ENCODE measurements at regions not wholly inside any gene's neighbourhood (a gene's known extent, or its start where the extent isn't known, plus 50 kb on each side); places are given as distances from the start of the nearest gene placed in this dataset.
"Not testable (repeated sequence)": the region's sequence is repeated elsewhere in the genome, so short reads cannot be mapped to it uniquely, and the experiment has no call there.

DNA sequence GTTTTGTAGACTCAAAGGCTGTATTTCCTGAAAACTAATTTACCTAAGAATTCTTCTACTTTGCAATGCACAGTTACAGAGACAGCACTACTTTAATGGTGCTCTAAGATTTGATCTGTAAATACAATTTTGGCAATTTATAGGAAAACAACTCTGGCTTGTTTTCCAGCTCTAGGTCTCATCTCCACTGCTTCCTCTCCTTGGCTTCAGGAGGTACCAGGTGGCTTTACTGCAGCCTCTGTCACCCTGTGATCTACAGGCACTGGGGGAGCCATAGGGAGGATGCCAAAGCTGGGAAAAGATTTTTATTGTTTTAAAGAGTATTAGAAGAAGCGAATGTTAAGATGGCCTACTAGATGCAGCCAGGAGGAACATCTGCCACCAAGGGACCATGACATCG is 1563.6 kb downstream of the OLFM4 start:
- Histone ChIP-seq H3K27ac (no peak overlapping the region), H3K9me3 (ENCODE audit: low read depth, low read length) (no peaks in the 10 kb centered on the region), H3K36me3 (ENCODE audit: insufficient read depth, low read length) (no peaks in the 10 kb centered on the region), H3K4me3 (no peak overlapping the region), H3K9ac (ENCODE audit: insufficient read length) (no peak overlapping the region)
- no peak for DNase-seq (ENCODE audit: low read depth, low spot score)
- TF ChIP-seq EZH2 (IDR thresholded peaks at IDR 0.05) (no peak), POLR2AphosphoS5 (IDR thresholded peaks at IDR 0.05; ENCODE audit: borderline replicate concordance, low read depth, low read length) (no peak), FOXP2 (optimal IDR thresholded peaks at IDR 0.05; ENCODE audit: control extremely low read depth, extremely low read length, insufficient read depth) (no peak)

DNA sequence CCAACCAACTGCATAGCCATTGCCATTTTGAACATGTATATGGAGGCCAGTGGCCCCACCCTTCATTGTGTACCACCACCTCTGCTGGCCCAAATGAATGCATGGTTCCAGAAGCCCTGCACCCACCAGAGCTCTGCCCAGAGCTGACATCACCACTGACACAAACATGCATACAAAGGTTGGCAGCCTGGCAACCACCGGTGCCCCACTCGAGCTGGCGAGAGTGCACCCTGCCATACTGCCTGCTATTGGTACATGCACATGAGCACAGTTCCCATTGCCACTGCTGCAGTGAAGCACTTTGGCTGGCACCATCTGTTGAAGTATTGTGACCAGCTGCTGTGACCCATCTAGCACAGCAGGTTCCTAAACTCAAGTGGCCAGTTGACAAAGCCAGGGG is 1564.9 kb downstream of the OLFM4 start:
- no peak overlapping the region for H3K4me3 ChIP-seq
- no peak overlapping the region for H3K27ac ChIP-seq
- H3K9ac ChIP-seq (ENCODE audit: insufficient read length) = no peak overlapping the region
- no peaks in the 10 kb centered on the region for H3K9me3 ChIP-seq (ENCODE audit: low read depth, low read length)
- H3K36me3 ChIP-seq (ENCODE audit: insufficient read depth, low read length) = no peaks in the 10 kb centered on the region
- DNase-seq (ENCODE audit: low read depth, low spot score) = no peak
- TF ChIP-seq EZH2 (IDR thresholded peaks at IDR 0.05) (no peak), POLR2AphosphoS5 (IDR thresholded peaks at IDR 0.05; ENCODE audit: borderline replicate concordance, low read depth, low read length) (no peak), FOXP2 (optimal IDR thresholded peaks at IDR 0.05; ENCODE audit: control extremely low read depth, extremely low read length, insufficient read depth) (no peak)

DNA sequence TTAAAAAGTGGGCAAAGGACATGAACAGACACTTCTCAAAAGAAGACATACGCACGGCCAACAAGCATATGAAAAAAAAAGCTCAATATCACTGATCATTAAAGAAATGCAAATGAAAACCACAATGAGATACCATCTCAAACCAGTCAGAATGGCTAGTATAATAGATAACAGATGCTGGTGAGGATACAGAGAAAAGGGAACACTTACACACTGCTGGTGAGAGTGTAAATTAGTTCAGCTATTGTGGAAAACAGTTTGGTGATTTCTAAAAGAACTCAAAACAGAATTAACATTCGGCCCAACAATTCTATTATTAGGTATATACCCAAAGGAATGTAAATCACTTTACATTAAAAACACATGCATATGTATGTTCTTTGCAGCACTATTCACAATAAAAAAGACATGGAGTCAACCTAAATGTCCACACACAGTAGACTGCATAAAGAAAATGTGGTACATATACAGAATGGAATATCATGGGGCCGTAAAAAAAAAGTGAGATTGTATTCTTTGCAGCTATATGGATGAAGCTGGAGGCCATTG is 1569.0 kb downstream of the OLFM4 start:
- no peaks in the 10 kb centered on the region for H3K36me3 ChIP-seq (ENCODE audit: insufficient read depth, low read length)
- H3K9ac ChIP-seq (ENCODE audit: insufficient read length) = no peak overlapping the region
- TF ChIP-seq FOXP2 (optimal IDR thresholded peaks at IDR 0.05; ENCODE audit: control extremely low read depth, extremely low read length, insufficient read depth) (no peak), POLR2AphosphoS5 (IDR thresholded peaks at IDR 0.05; ENCODE audit: borderline replicate concordance, low read depth, low read length) (no peak; the same call in 1 of the 2 replicates), EZH2 (IDR thresholded peaks at IDR 0.05) (no peak)
- no peaks in the 10 kb centered on the region for H3K9me3 ChIP-seq (ENCODE audit: low read depth, low read length)
- peak; percentile 50 for DNase-seq (ENCODE audit: low read depth, low spot score)
- peak overlapping the region; percentile 74 for H3K27ac ChIP-seq
- H3K4me3 ChIP-seq = peak overlapping the region; percentile 45

DNA sequence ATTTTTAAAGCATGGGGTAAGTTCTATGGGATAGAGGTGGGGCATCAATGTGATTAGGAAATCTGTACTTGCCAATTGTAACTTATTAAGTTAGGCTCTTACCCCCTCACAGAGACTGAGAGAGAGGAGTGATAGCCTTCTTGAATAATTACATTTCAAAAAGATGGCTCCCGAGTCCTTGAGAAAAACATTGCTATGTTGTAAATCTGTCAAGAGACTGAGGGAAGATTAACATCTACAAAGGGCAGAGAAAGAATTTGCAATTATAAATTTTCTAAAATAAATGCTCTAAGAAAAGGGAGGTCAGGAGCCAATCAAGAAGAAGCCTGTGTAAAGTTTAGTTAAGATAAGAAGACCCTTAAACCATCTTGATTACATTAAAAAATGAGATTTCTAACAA is 1570.8 kb downstream of the OLFM4 start:
- TF ChIP-seq FOXP2 (optimal IDR thresholded peaks at IDR 0.05; ENCODE audit: control extremely low read depth, extremely low read length, insufficient read depth) (no peak), POLR2AphosphoS5 (IDR thresholded peaks at IDR 0.05; ENCODE audit: borderline replicate concordance, low read depth, low read length) (no peak), EZH2 (IDR thresholded peaks at IDR 0.05) (no peak)
- H3K27ac ChIP-seq = peak overlapping the region; percentile 84
- DNase-seq (ENCODE audit: low read depth, low spot score) = peak; percentile 61
- H3K9me3 ChIP-seq (ENCODE audit: low read depth, low read length) = no peaks in the 10 kb centered on the region
- H3K9ac ChIP-seq (ENCODE audit: insufficient read length) = no peak overlapping the region
- no peaks in the 10 kb centered on the region for H3K36me3 ChIP-seq (ENCODE audit: insufficient read depth, low read length)
- H3K4me3 ChIP-seq = peak overlapping the region; percentile 32; the same call in 1 of the 2 replicates

DNA sequence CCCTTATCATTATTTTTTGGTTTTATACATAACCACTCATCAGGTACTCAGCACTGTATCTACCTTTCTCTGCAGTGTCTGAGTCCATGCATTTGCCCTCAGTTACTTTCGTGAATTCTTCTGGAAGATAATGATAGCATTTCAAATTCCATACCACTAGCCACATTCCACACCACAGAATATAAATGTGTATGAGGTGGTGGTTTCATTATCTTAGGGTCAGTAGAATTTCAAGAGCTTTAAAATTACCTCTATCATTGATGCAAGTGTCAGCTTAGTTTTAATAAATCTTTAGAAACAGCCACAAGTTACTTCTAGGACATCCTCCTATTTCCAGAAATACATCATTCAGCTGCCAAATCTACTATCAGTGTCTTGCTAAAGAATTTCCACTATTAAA is 1578.3 kb downstream of the OLFM4 start:
- H3K4me3 ChIP-seq = no peak overlapping the region
- TF ChIP-seq POLR2AphosphoS5 (IDR thresholded peaks at IDR 0.05; ENCODE audit: borderline replicate concordance, low read depth, low read length) = no peak
- no peak for TF ChIP-seq EZH2 (IDR thresholded peaks at IDR 0.05)
- no peak for TF ChIP-seq FOXP2 (optimal IDR thresholded peaks at IDR 0.05; ENCODE audit: control extremely low read depth, extremely low read length, insufficient read depth)
- no peak for DNase-seq (ENCODE audit: low read depth, low spot score)
- no peaks in the 10 kb centered on the region for H3K36me3 ChIP-seq (ENCODE audit: insufficient read depth, low read length)
- no peak overlapping the region for H3K9ac ChIP-seq (ENCODE audit: insufficient read length)
- no peak overlapping the region for H3K27ac ChIP-seq
- H3K9me3 ChIP-seq (ENCODE audit: low read depth, low read length) = no peaks in the 10 kb centered on the region

DNA sequence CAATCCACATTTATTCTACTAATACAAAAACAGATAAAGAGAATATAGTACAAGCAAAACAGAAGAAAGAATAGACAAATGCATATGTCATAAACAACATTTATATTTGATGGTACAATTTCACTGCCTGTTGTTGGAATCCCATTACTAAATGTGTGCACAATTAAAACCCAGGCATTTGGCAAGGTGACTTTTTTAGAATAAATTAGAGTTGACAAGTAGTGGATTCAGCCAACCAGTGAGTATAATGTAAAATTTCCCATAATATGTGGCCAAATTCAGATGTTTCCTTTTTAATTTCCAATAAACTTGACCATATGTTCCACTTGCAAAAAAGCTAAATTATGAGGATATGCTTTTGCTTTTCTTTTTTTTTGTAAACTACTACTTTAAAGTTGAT is 1578.8 kb downstream of the OLFM4 start:
- Histone ChIP-seq H3K36me3 (ENCODE audit: insufficient read depth, low read length) (no peaks in the 10 kb centered on the region), H3K9ac (ENCODE audit: insufficient read length) (no peak overlapping the region), H3K9me3 (ENCODE audit: low read depth, low read length) (no peaks in the 10 kb centered on the region), H3K4me3 (no peak overlapping the region), H3K27ac (no peak overlapping the region)
- DNase-seq (ENCODE audit: low read depth, low spot score) = no peak
- no peak for TF ChIP-seq POLR2AphosphoS5 (IDR thresholded peaks at IDR 0.05; ENCODE audit: borderline replicate concordance, low read depth, low read length)
- TF ChIP-seq FOXP2 (optimal IDR thresholded peaks at IDR 0.05; ENCODE audit: control extremely low read depth, extremely low read length, insufficient read depth) = no peak
- no peak for TF ChIP-seq EZH2 (IDR thresholded peaks at IDR 0.05)

DNA sequence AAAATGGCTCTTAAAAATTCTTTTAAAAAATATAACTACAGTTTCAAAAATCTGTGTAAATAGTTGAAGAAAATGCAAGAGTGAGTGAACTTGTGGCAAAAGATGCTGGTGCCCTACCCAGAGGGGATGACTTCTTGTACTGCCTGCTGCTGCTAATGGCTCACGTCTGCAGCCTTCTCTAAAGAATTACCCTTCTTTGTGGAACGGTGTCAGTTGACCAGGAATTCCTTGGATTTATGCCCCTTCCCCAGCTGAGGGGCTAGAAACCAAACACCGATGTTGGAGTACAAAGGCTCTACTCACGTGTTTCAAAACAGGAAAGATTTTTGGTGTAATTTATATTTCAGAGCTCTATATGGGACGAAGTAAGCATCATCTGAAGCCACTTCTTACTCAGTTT is 1582.8 kb downstream of the OLFM4 start:
- Histone ChIP-seq H3K9ac (ENCODE audit: insufficient read length) (no peak overlapping the region), H3K4me3 (no peak overlapping the region), H3K9me3 (ENCODE audit: low read depth, low read length) (no peaks in the 10 kb centered on the region), H3K27ac (no peak overlapping the region), H3K36me3 (ENCODE audit: insufficient read depth, low read length) (no peaks in the 10 kb centered on the region)
- TF ChIP-seq POLR2AphosphoS5 (IDR thresholded peaks at IDR 0.05; ENCODE audit: borderline replicate concordance, low read depth, low read length) (no peak), FOXP2 (optimal IDR thresholded peaks at IDR 0.05; ENCODE audit: control extremely low read depth, extremely low read length, insufficient read depth) (no peak), EZH2 (IDR thresholded peaks at IDR 0.05) (no peak)
- no peak for DNase-seq (ENCODE audit: low read depth, low spot score)

DNA sequence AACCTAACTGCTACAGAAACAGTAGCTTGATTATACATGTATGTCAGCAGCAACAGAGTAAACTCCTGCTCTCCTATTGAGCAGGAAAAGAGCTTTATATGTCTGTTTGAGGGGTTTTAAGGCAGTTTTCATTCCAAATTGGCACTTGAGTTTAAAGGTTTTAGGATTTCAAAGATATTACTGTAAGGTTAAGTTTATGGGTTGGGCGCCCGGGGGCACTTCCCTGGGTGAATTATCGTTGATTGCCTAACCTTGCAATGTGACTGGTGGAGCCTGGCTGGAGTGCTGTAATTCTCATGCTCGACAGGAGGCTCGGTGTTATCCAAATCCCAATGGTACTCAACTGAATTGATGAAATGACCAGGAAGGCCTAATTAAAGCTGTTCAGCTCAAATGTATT is 1586.1 kb downstream of the OLFM4 start:
- TF ChIP-seq FOXP2 (optimal IDR thresholded peaks at IDR 0.05; ENCODE audit: control extremely low read depth, extremely low read length, insufficient read depth) = no peak
- no peak for TF ChIP-seq EZH2 (IDR thresholded peaks at IDR 0.05)
- no peak for TF ChIP-seq POLR2AphosphoS5 (IDR thresholded peaks at IDR 0.05; ENCODE audit: borderline replicate concordance, low read depth, low read length)
- Histone ChIP-seq H3K27ac (no peak overlapping the region), H3K36me3 (ENCODE audit: insufficient read depth, low read length) (no peaks in the 10 kb centered on the region), H3K4me3 (no peak overlapping the region; the same call in 1 of the 2 replicates), H3K9ac (ENCODE audit: insufficient read length) (no peak overlapping the region), H3K9me3 (ENCODE audit: low read depth, low read length) (no peaks in the 10 kb centered on the region)
- no peak for DNase-seq (ENCODE audit: low read depth, low spot score)

DNA sequence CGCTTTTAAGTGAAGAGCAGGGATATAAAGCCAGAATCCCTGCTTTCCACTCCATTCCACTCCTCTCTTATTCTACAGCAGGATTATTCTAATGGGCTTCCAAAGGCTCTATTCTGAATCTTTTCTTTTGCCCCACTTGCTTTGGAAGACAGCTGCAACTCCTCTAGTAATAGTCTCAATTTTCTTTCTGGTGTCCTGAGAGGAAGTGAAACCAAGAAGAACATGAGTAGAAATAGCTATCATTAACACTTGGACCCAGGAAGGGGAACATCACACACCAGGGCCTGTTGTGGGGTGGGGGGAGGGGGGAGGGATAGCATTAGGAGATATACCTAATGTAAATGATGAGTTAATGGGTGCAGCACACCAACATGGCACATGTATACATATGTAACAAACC is 1597.9 kb downstream of the OLFM4 start:
- H3K9ac ChIP-seq (ENCODE audit: insufficient read length); H3K27ac ChIP-seq; DNase-seq (ENCODE audit: low read depth, low spot score); H3K9me3 ChIP-seq (ENCODE audit: low read depth, low read length); H3K36me3 ChIP-seq (ENCODE audit: insufficient read depth, low read length); H3K4me3 ChIP-seq: not testable (repeated sequence)
